ENCODE measurements at regions not wholly inside any gene's neighbourhood (a gene's known extent, or its start where the extent isn't known, plus 50 kb on each side); places are given as distances from the start of the nearest gene placed in this dataset.

DNA sequence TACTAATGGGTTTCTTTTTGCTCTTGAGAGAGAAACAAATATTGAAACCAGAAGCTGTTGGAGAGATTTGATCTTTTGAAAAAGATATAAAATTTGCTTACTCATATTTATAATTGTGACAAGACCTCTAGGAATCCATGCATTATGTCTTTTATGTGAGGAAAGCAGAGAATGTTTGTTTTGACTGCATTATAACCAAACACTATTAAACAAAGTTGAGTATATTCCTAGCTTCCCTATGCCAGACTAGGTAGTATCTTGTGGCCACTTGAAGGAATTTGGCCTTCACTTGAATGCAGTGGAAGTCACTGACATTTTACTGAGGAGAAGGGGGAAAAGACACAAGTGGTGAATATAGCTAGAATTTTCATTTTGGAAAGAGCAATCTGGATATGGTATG lies 521.8 kb upstream of the ZEB2 start:
- ATAC-seq: no peak

- no peak for ATAC-seq
These were observed 520.5 kb upstream of the ZEB2 start for GRCh38 chr2:145040433-145040832.

- ATAC-seq: no peak
These were observed 518.2 kb upstream of the ZEB2 start for GRCh38 chr2:145038041-145038525.

- ATAC-seq: no peak
These were observed 516.6 kb upstream of the ZEB2 start for GRCh38 chr2:145036421-145037011.

- ATAC-seq: no peak
These were observed 514.6 kb upstream of the ZEB2 start for GRCh38 chr2:145034511-145034910.

- ATAC-seq: no peak
These were observed 513.5 kb upstream of the ZEB2 start for GRCh38 chr2:145033438-145033837.

GRCh38 chr2:145032791-145033190 lies 512.9 kb upstream of the ZEB2 start:
- ATAC-seq: no peak

DNA sequence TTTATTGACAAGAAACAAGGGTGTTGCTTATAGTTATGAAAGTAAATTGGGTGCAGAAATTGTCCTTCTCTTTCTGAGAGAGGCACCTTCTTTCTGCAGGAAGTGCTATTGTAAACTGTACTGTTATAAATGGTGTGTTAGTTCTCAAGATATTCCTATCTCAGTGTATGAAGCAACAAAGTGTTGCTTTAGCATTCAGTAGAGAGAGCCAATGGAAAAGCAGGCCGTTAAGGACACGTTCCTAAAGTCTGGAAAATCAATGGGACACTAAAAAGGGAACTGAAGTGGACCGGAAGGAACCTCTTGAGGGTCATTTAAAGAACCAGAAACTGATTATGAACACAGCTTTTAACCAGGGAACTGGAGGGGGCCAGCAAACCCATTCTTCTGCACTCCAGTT lies 510.0 kb upstream of the ZEB2 start:
- ATAC-seq: no peak

GRCh38 chr2:145029081-145029480 lies 509.2 kb upstream of the ZEB2 start:
- no peak for ATAC-seq

- no peak for ATAC-seq
These were observed 508.4 kb upstream of the ZEB2 start for GRCh38 chr2:145028101-145028920.

- ATAC-seq: no peak
These were observed 506.8 kb upstream of the ZEB2 start for GRCh38 chr2:145026456-145027455.

DNA sequence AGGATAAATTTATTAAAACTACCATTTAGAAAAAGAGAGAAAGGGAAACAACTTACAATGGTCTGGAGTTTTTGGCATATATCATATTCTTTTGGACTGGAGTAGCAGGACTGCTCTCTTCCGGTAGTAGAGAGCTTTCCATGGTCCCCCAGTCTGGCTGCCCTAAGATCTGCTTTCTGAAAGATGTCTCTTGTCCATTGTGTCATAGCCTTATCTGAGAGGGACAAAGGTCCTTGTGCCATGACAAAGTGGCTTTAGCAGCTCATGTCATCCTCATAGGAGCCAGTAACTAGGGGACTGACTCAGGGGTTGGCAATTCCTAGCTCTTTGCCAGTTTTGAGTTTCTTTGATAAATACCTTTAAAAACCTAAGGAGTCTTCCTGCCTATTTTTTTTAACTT lies 505.5 kb upstream of the ZEB2 start:
- no peak for ATAC-seq

GRCh38 chr2:145023334-145023934 lies 503.5 kb upstream of the ZEB2 start:
- ATAC-seq: no peak

- no peak for ATAC-seq
These were observed 502.9 kb upstream of the ZEB2 start for GRCh38 chr2:145022666-145023333.

GRCh38 chr2:145021962-145022665 lies 502.2 kb upstream of the ZEB2 start:
- ATAC-seq: no peak

GRCh38 chr2:145020694-145021093 lies 500.8 kb upstream of the ZEB2 start:
- ATAC-seq: no peak

DNA sequence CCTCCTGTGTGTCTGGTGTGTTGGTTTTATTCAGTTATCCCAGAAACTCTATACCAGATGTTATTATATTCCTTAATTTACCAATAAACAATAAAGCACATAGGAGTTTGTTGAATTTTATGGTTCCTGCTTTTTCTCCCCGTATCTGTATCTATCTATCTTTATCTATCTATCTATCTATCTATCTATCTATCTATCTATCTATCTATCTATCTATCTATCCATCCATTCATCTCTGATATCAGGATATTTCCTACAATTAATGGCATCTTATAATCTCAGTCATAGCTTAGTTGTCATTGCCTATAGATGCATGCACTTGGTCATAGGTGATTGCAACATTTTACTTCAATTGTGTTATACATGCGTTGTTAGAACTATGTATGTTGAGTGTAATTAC lies 500.2 kb upstream of the ZEB2 start:
- no peak for ATAC-seq

GRCh38 chr2:145018502-145018901 lies 498.6 kb upstream of the ZEB2 start:
- ATAC-seq: no peak

DNA sequence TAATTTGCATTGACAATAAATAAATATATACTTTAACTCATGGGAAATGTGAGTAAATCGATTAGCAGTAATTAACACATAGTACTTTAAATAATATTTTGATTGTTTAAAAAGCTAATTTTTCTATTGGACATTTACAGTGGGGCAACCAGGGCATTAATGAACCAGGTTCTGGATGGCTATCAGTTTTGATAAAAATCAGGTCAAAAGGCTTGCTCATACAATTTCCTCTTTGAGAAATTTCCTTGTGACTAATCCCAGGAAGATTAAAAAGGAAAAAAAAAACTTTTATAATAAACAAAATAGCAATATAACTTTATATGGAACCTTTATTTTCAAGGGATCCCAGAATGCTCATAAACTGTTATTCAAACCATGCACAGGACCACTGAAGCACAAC lies 497.2 kb upstream of the ZEB2 start:
- ATAC-seq: no peak

DNA sequence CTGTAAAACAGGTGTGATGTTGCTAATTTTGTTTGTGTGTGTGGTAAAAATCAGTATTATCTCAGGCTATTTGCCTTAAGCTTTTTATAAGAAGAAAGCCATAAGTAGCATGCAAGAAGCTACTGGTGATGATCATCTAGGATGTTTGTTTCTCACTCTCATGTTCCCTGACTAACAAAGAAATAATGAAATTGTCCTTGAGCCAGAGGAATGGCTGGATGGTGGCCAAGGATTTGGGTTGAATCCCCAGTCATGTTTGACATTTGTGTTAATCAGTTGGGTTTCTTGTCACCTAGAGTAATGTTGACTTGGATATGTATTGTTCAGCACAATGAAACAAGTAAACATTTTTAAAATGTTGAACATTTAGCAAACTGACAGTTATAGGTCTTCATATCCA lies 496.8 kb upstream of the ZEB2 start:
- ATAC-seq: no peak

DNA sequence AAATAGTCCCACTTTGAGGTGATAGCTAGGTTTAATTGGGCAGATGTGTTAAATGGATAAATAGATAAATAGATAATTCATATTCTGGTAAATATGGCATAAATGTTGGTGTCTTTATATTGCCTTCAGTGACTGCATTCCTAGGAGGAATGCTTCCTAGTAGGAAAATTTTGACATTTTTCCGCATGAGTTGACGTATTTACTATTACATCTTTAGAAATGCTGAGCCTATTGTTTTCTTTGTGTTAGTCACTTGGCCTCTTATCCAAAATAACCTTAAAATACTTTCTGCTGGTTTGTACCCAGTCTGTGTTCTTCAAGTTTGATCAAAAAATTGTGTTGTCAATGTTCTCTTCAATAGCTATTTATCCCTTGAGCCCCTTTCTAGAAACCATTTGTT lies 495.6 kb upstream of the ZEB2 start:
- no peak for ATAC-seq

GRCh38 chr2:145012806-145013205 lies 492.9 kb upstream of the ZEB2 start:
- ATAC-seq: no peak
